HG02938 (cell line): ENCODE measurements at regions not wholly inside any gene's neighbourhood (a gene's known extent, or its start where the extent isn't known, plus 50 kb on each side); places are given as distances from the start of the nearest gene placed in this dataset.
A peak's percentile ranks its signal among the peaks of the same experiment; 100 is the strongest.

Source experiments
- ATAC-seq: cut with Tn5 transposase; IDR thresholded peaks from one replicate; pipeline ENCODE4 v1.9.1; 2021; ENCODE audit warnings: mild to moderate bottlenecking, moderate library complexity; ENCODE audit not compliant: unreplicated experiment

- ATAC-seq = no peak
Observed at GRCh38 chr3:159165961-159166360, 364.1 kb downstream of the MFSD1 start.

- ATAC-seq = no peak
Observed at GRCh38 chr3:159166899-159167586, 365.2 kb downstream of the MFSD1 start.

DNA sequence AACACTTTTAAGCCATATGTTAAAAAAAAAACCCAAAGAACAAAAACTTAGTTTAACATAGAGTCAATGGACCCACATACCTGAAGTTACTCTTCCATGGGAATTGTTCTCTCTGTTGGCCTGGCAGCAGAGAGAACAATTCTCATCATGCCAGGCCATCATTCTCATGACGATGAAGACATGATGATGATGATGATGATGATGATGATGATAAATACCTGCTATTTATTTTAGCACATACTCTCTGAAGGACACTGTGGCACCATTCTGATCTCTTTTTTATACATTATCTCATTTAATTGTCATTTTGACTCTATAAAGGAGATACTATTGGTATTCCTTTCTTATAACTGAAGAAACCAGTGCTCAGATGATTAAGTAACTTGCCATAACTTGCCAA, 366.9 kb downstream of the MFSD1 start:
- no peak for ATAC-seq

DNA sequence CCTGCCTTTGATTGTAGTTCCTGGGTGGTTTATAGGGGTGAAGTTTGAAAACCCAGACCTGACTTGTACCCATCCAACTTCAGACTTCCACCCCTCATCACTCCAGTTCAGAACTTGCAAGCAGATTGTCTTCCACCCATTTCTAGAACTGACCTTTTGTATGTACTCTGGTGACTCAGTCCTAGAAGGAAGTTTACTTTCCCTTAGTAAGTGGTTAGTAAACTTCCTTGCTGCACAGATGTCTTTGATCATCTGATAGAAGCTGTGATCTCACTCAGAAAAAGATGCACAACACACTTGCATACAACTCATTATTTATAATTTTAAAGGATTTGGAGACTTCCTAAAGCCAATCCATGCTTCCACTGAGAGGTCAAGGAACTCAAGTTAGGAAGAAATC, 368.0 kb downstream of the MFSD1 start:
- ATAC-seq = no peak

DNA sequence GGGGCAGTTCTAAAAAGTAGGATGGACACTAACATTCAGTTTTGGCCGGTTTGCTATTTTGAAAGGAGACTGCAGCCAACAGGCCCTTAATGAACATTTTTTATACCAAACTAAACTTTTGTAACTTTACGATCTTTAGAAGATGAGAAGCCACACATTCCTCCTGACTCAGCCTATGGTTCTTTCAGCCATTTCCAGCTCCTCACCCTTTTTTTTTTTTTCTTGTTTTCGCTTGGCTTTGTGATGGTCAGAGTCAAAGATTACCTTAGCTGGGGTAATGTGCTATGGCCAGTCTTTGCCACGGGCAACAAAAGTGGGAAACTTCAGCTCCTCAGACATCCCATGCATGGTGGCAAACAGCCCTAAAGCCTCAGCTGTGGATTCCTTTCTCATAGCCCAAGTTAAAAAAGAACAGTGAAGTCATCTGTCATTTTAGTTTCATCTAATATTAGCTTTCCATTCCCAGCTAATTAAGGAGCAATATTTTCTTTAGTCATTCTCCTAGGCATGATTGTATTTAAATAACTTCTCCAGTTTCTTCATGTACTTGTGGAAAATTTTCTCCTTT, 368.7 kb downstream of the MFSD1 start:
- ATAC-seq = no peak

- ATAC-seq = no peak
Observed at GRCh38 chr3:159171333-159171732, 369.5 kb downstream of the MFSD1 start.

GRCh38 chr3:159172473-159172872, 370.6 kb downstream of the MFSD1 start:
- ATAC-seq = no peak

- no peak for ATAC-seq
Observed at GRCh38 chr3:159174715-159175692, 373.1 kb downstream of the MFSD1 start.

- ATAC-seq = no peak
Observed at GRCh38 chr3:159178209-159178897, 376.5 kb downstream of the MFSD1 start.

DNA sequence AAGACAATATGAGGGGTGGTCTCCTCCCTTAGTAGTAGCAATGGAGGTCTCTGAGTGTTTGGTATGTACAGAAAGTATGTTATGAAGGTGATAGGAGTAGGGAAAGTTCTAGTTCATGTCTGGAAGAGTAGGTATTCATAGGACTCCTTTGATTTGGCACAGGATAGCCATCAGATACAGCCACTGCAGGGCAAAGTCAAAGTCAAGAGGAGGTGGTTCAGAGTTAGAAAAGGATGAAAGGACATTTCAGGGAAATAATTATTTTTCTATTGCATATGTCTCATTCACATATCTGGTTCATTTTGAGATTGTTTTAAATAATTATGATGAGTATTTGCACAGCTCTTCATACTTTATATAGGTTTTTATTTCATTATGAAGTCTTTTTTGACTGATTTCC, 381.1 kb downstream of the MFSD1 start:
- no peak for ATAC-seq

GRCh38 chr3:159185443-159186050, 383.7 kb downstream of the MFSD1 start:
- ATAC-seq = peak; percentile 64

- ATAC-seq = peak; percentile 39
Observed at GRCh38 chr3:159186581-159186980, 384.7 kb downstream of the MFSD1 start.

- ATAC-seq = no peak
Observed at GRCh38 chr3:159187232-159187631, 385.4 kb downstream of the MFSD1 start.

- no peak for ATAC-seq
Observed at GRCh38 chr3:159187706-159188105, 385.9 kb downstream of the MFSD1 start.

DNA sequence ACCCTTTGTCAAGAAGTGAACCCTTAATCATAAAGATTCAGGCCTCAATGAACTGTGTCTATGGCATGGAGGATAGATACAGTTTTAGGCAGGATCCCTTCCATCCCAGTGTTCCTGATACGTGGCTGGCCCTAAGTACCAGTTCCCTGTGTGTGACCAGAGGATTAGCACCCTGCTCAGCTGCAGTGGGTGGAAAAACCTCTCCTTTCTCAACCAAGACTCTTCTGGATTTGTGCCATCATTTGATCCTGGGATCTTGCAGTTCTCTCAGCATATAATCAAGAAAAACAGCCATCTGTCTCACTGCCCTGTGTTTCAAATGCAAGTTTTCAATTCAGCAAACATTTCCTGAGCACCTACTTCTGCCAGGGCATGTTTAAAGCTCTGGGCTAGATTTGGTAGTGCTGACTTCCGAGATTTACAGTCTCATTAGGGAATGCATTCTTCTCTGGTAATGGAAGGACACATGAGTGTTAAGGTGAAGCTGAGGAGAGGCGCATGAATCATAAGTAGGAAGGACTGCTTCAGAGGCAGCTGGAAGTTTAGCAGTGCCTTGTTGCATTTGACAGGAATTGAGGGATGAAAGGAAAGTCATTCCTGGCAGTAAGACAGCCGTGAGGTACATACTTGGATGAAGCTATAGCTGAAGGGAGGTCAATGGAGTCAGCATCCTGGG, 388.3 kb downstream of the MFSD1 start:
- ATAC-seq = no peak

- no peak for ATAC-seq
Observed at GRCh38 chr3:159191447-159191846, 389.6 kb downstream of the MFSD1 start.

DNA sequence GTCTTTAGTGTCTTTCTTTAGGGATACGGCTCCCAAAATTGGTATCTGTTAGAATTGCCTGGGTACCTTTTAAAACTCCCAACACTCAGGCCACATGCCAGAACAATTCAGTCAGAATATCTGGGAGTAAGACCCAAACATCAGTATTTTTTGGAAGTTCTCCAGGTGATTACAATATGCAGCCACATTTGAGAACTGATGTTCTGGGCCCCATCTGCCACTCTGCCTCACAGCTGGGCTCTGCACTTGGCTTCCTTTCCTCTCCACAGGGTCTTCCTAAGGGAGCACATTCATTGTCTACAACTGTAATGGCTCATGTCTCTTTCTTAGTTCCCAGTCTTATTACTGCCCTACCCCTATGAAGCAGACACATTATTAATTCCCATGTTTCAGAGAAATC, 394.5 kb downstream of the MFSD1 start:
- no peak for ATAC-seq

DNA sequence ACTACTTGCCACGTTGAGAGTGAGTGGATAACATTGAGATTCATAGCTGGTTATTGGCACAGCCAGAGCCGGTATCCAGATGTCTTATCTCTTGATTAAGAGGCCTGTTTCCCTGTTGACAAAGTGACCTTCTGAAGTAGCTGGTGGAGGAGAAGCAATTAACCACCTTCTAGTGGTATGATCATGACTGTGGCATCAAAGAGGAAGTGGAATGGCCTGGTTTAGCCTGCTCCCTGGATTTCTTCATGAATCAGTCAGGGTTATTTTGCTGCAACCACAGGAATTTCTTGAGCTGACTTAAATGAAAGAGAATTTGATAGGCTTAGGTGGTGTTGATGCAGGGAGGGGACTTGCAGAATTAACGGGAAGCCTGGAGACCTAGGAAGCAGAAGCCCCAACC, 398.3 kb downstream of the MFSD1 start:
- no peak for ATAC-seq

DNA sequence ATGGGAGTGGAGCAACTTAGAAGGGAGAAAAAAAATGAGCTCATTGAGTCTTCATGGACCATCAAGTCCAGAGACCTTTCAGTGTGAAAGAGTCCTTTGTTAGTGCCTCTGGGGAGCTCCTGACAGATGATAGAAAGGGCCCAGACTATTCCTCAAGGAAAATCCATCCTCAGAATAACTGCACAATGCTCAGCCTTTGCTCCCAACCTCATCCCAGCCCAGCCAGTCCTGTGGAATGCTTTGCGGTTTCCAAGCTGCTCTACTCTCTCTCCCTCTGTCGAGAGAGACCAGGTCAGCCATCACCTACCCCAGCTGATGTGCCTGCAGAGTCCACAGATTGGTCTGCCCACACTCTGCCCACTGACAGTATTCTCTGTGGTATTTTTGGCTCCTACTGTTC, 406.2 kb downstream of the MFSD1 start:
- ATAC-seq = no peak

- ATAC-seq = no peak
Observed at GRCh38 chr3:159209459-159209858, 407.6 kb downstream of the MFSD1 start.
